OCI-LY1 (cell line): ENCODE measurements at regions not wholly inside any gene's neighbourhood (a gene's known extent, or its start where the extent isn't known, plus 50 kb on each side); places are given as distances from the start of the nearest gene placed in this dataset.

Experiments
- EZH2 ChIP-seq: fragments of 200-600 bp; sonication (generic), shearing (Covaris generic); IDR thresholded peaks from 2 replicates; pipeline ENCODE4 v1.8.0; 2017; ENCODE audit warnings: borderline replicate concordance, mixed run types, mild to moderate bottlenecking, antibody characterized with exemption, low read length, moderate library complexity, mixed read lengths
- TF ChIP-seq, protein P1 (sequence below): fragments of 200-600 bp; sonication (generic), shearing (Covaris generic); IDR thresholded peaks from 2 replicates; pipeline ENCODE4 v1.5.1; 2017; ENCODE audit warnings: mild to moderate bottlenecking, antibody characterized with exemption, low read length, moderate library complexity, mixed read lengths

- TF ChIP-seq EZH2: no peak
- TF ChIP-seq, protein P1, sequence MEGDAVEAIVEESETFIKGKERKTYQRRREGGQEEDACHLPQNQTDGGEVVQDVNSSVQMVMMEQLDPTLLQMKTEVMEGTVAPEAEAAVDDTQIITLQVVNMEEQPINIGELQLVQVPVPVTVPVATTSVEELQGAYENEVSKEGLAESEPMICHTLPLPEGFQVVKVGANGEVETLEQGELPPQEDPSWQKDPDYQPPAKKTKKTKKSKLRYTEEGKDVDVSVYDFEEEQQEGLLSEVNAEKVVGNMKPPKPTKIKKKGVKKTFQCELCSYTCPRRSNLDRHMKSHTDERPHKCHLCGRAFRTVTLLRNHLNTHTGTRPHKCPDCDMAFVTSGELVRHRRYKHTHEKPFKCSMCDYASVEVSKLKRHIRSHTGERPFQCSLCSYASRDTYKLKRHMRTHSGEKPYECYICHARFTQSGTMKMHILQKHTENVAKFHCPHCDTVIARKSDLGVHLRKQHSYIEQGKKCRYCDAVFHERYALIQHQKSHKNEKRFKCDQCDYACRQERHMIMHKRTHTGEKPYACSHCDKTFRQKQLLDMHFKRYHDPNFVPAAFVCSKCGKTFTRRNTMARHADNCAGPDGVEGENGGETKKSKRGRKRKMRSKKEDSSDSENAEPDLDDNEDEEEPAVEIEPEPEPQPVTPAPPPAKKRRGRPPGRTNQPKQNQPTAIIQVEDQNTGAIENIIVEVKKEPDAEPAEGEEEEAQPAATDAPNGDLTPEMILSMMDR: no peak
Measured at GRCh38 chr12:25896981-25897380, 61.5 kb upstream of the RASSF8 start.
